ENCODE measurements at regions not wholly inside any gene's neighbourhood (a gene's known extent, or its start where the extent isn't known, plus 50 kb on each side); places are given as distances from the start of the nearest gene placed in this dataset.

- Histone ChIP-seq H3K4me2 (ENCODE audit: low read length) (no peak overlapping the region), H3K4me3 (ENCODE audit: low read length) (no peak overlapping the region), H3K9ac (ENCODE audit: low read depth, low read length) (no peak overlapping the region), H3K27me3 (ENCODE audit: control insufficient read depth, insufficient read depth, low read length) (no peaks in the 10 kb centered on the region), H3K9me3 (replicated peaks; ENCODE audit: low read length) (no peaks in the 10 kb centered on the region), H3K36me3 (ENCODE audit: insufficient read depth, low read length) (no peaks in the 10 kb centered on the region), H3K4me1 (ENCODE audit: control insufficient read depth, insufficient read depth, low read length) (peaks cover 7% of the 10 kb centered on the region)
Observed at GRCh38 chr1:56151402-56151801, 428.0 kb downstream of the PLPP3 start.

- Histone ChIP-seq H3K4me2 (ENCODE audit: low read length) (no peak overlapping the region), H3K36me3 (ENCODE audit: insufficient read depth, low read length) (no peaks in the 10 kb centered on the region), H3K4me3 (ENCODE audit: low read length) (no peak overlapping the region), H3K27me3 (ENCODE audit: control insufficient read depth, insufficient read depth, low read length) (no peaks in the 10 kb centered on the region), H3K9me3 (replicated peaks; ENCODE audit: low read length) (no peaks in the 10 kb centered on the region), H3K9ac (ENCODE audit: low read depth, low read length) (no peak overlapping the region), H3K4me1 (ENCODE audit: control insufficient read depth, insufficient read depth, low read length) (peaks cover 13% of the 10 kb centered on the region)
Observed at GRCh38 chr1:56150441-56151215, 428.7 kb downstream of the PLPP3 start.

GRCh38 chr1:56149761-56150160 lies 429.6 kb downstream of the PLPP3 start:
- Histone ChIP-seq H3K4me1 (ENCODE audit: control insufficient read depth, insufficient read depth, low read length) (peaks cover 13% of the 10 kb centered on the region), H3K4me2 (ENCODE audit: low read length) (no peak overlapping the region), H3K9me3 (replicated peaks; ENCODE audit: low read length) (no peaks in the 10 kb centered on the region), H3K36me3 (ENCODE audit: insufficient read depth, low read length) (no peaks in the 10 kb centered on the region), H3K27me3 (ENCODE audit: control insufficient read depth, insufficient read depth, low read length) (no peaks in the 10 kb centered on the region), H3K9ac (ENCODE audit: low read depth, low read length) (no peak overlapping the region), H3K4me3 (ENCODE audit: low read length) (no peak overlapping the region)

- H3K9me3 ChIP-seq (replicated peaks; ENCODE audit: low read length) = no peaks in the 10 kb centered on the region
- peaks cover 13% of the 10 kb centered on the region for H3K4me1 ChIP-seq (ENCODE audit: control insufficient read depth, insufficient read depth, low read length)
- H3K9ac ChIP-seq (ENCODE audit: low read depth, low read length) = no peak overlapping the region
- no peaks in the 10 kb centered on the region for H3K36me3 ChIP-seq (ENCODE audit: insufficient read depth, low read length)
- no peak overlapping the region for H3K4me3 ChIP-seq (ENCODE audit: low read length)
- H3K4me2 ChIP-seq (ENCODE audit: low read length) = no peak overlapping the region
- H3K27me3 ChIP-seq (ENCODE audit: control insufficient read depth, insufficient read depth, low read length) = no peaks in the 10 kb centered on the region
Observed at GRCh38 chr1:56148326-56149193, 430.8 kb downstream of the PLPP3 start.

GRCh38 chr1:56147459-56147858 lies 431.9 kb downstream of the PLPP3 start:
- no peak overlapping the region for H3K4me3 ChIP-seq (ENCODE audit: low read length)
- H3K9me3 ChIP-seq (replicated peaks; ENCODE audit: low read length) = no peaks in the 10 kb centered on the region
- H3K9ac ChIP-seq (ENCODE audit: low read depth, low read length) = no peak overlapping the region
- no peaks in the 10 kb centered on the region for H3K36me3 ChIP-seq (ENCODE audit: insufficient read depth, low read length)
- H3K27me3 ChIP-seq (ENCODE audit: control insufficient read depth, insufficient read depth, low read length) = no peaks in the 10 kb centered on the region
- peaks cover 13% of the 10 kb centered on the region for H3K4me1 ChIP-seq (ENCODE audit: control insufficient read depth, insufficient read depth, low read length)
- H3K4me2 ChIP-seq (ENCODE audit: low read length) = no peak overlapping the region

- Histone ChIP-seq H3K27me3 (ENCODE audit: control insufficient read depth, insufficient read depth, low read length) (no peaks in the 10 kb centered on the region), H3K9me3 (replicated peaks; ENCODE audit: low read length) (no peaks in the 10 kb centered on the region), H3K4me1 (ENCODE audit: control insufficient read depth, insufficient read depth, low read length) (peaks cover 13% of the 10 kb centered on the region), H3K4me2 (ENCODE audit: low read length) (no peak overlapping the region), H3K36me3 (ENCODE audit: insufficient read depth, low read length) (no peaks in the 10 kb centered on the region), H3K9ac (ENCODE audit: low read depth, low read length) (no peak overlapping the region), H3K4me3 (ENCODE audit: low read length) (no peak overlapping the region)
Observed at GRCh38 chr1:56147034-56147433, 432.3 kb downstream of the PLPP3 start.

- H3K36me3 ChIP-seq (ENCODE audit: insufficient read depth, low read length) = no peaks in the 10 kb centered on the region
- peaks cover 13% of the 10 kb centered on the region for H3K4me1 ChIP-seq (ENCODE audit: control insufficient read depth, insufficient read depth, low read length)
- no peak overlapping the region for H3K4me3 ChIP-seq (ENCODE audit: low read length)
- no peak overlapping the region for H3K9ac ChIP-seq (ENCODE audit: low read depth, low read length)
- peak overlapping the region; percentile 27 for H3K4me2 ChIP-seq (ENCODE audit: low read length)
- no peaks in the 10 kb centered on the region for H3K27me3 ChIP-seq (ENCODE audit: control insufficient read depth, insufficient read depth, low read length)
- no peaks in the 10 kb centered on the region for H3K9me3 ChIP-seq (replicated peaks; ENCODE audit: low read length)
Observed at GRCh38 chr1:56146449-56146848, 432.9 kb downstream of the PLPP3 start.

- no peaks in the 10 kb centered on the region for H3K36me3 ChIP-seq (ENCODE audit: insufficient read depth, low read length)
- H3K9me3 ChIP-seq (replicated peaks; ENCODE audit: low read length) = no peaks in the 10 kb centered on the region
- no peak overlapping the region for H3K4me3 ChIP-seq (ENCODE audit: low read length)
- H3K4me1 ChIP-seq (ENCODE audit: control insufficient read depth, insufficient read depth, low read length) = peaks cover 13% of the 10 kb centered on the region
- no peaks in the 10 kb centered on the region for H3K27me3 ChIP-seq (ENCODE audit: control insufficient read depth, insufficient read depth, low read length)
- H3K9ac ChIP-seq (ENCODE audit: low read depth, low read length) = no peak overlapping the region
- no peak overlapping the region for H3K4me2 ChIP-seq (ENCODE audit: low read length)
Observed at GRCh38 chr1:56145581-56145980, 433.8 kb downstream of the PLPP3 start.

- Histone ChIP-seq H3K4me3 (ENCODE audit: low read length) (no peak overlapping the region), H3K9ac (ENCODE audit: low read depth, low read length) (no peak overlapping the region), H3K9me3 (replicated peaks; ENCODE audit: low read length) (no peaks in the 10 kb centered on the region), H3K4me1 (ENCODE audit: control insufficient read depth, insufficient read depth, low read length) (peaks cover 26% of the 10 kb centered on the region), H3K27me3 (ENCODE audit: control insufficient read depth, insufficient read depth, low read length) (no peaks in the 10 kb centered on the region), H3K4me2 (ENCODE audit: low read length) (no peak overlapping the region), H3K36me3 (ENCODE audit: insufficient read depth, low read length) (no peaks in the 10 kb centered on the region)
Observed at GRCh38 chr1:56142301-56142700, 437.1 kb downstream of the PLPP3 start.

GRCh38 chr1:56139836-56140235 lies 439.5 kb downstream of the PLPP3 start:
- H3K9ac ChIP-seq (ENCODE audit: low read depth, low read length) = no peak overlapping the region
- no peaks in the 10 kb centered on the region for H3K9me3 ChIP-seq (replicated peaks; ENCODE audit: low read length)
- no peaks in the 10 kb centered on the region for H3K27me3 ChIP-seq (ENCODE audit: control insufficient read depth, insufficient read depth, low read length)
- no peak overlapping the region for H3K4me3 ChIP-seq (ENCODE audit: low read length)
- H3K4me2 ChIP-seq (ENCODE audit: low read length) = no peak overlapping the region
- H3K4me1 ChIP-seq (ENCODE audit: control insufficient read depth, insufficient read depth, low read length) = peaks cover 20% of the 10 kb centered on the region
- H3K36me3 ChIP-seq (ENCODE audit: insufficient read depth, low read length) = no peaks in the 10 kb centered on the region

GRCh38 chr1:56137521-56138505 lies 441.6 kb downstream of the PLPP3 start:
- no peaks in the 10 kb centered on the region for H3K36me3 ChIP-seq (ENCODE audit: insufficient read depth, low read length)
- peak overlapping the region; percentile 41 for H3K4me3 ChIP-seq (ENCODE audit: low read length)
- peaks cover 4% of the 10 kb centered on the region for H3K27me3 ChIP-seq (ENCODE audit: control insufficient read depth, insufficient read depth, low read length)
- no peaks in the 10 kb centered on the region for H3K9me3 ChIP-seq (replicated peaks; ENCODE audit: low read length)
- H3K9ac ChIP-seq (ENCODE audit: low read depth, low read length) = peak overlapping the region; percentile 18
- H3K4me1 ChIP-seq (ENCODE audit: control insufficient read depth, insufficient read depth, low read length) = peaks cover 20% of the 10 kb centered on the region
- peak overlapping the region; percentile 60 for H3K4me2 ChIP-seq (ENCODE audit: low read length)
